Mesenteric fat pad (tissue), 1 donor: ENCODE measurements at regions not wholly inside any gene's neighbourhood (a gene's known extent, or its start where the extent isn't known, plus 50 kb on each side); places are given as distances from the start of the nearest gene placed in this dataset.

Experiments
- DNase-seq: peaks from one replicate; pipeline ENCODE4 v3.0.0-alpha.2; 2020; ENCODE audit warnings: low spot score
- donor health status: DM: yes; HTN: yes; CAD: no.

DNA sequence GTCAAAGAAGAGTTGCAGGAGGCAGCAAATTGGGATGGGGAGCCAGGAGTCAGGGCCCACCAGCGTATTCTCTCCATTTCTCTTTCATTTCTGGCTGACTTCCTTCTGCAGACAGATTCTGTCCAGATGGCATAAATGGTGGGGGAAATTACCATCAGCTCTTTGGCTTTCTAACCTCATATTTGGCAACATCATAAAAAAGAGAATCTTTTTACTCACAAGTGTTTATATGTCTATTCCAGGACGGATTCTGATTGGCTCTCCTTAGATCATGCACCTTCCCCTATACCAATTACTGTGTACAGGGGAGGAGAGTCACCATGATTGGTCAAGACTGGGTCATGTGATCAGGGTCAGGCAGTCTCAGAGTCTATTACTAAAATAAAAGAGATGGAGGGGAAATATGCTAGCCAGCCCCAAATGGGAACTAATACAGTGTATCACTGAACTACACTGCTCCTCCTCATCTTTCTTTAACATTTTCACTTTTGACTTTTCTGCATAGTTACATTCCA lies 537.1 kb upstream of the EEF2KMT start:
- no peak for DNase-seq

GRCh38 chr16:5633845-5634440 lies 536.3 kb upstream of the EEF2KMT start:
- DNase-seq, result no peak

- no peak for DNase-seq
These were observed 524.8 kb upstream of the EEF2KMT start for GRCh38 chr16:5622234-5622884.

GRCh38 chr16:5621826-5622225 lies 524.2 kb upstream of the EEF2KMT start:
- no peak for DNase-seq

GRCh38 chr16:5619304-5619703 lies 521.7 kb upstream of the EEF2KMT start:
- no peak for DNase-seq

- no peak for DNase-seq
These were observed 519.2 kb upstream of the EEF2KMT start for GRCh38 chr16:5616841-5617240.

- DNase-seq, result peak; percentile 89
These were observed 518.5 kb upstream of the EEF2KMT start for GRCh38 chr16:5615868-5616642.

- no peak for DNase-seq
These were observed 509.6 kb upstream of the EEF2KMT start for GRCh38 chr16:5607169-5607568.

GRCh38 chr16:5605404-5605803 lies 507.8 kb upstream of the EEF2KMT start:
- DNase-seq, result no peak

GRCh38 chr16:5604770-5605169 lies 507.2 kb upstream of the EEF2KMT start:
- no peak for DNase-seq

DNA sequence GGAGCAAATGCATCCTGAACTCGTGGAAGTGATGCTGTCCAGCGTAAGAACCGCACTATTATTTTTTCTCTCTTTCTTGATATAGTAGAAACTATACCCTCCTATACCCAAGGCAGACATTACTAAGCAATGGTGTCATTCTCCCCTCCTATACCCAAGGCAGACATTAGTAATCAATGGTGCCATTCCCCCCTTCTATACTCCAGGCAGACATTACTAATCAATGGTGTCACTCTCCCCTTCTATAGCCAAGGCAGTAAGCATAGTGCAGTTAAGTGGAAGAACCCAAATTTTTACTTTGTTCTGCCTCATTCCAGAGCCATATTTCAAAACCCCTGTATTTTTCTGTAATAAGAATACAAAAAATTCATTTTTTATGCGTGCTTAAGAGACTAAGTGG lies 506.2 kb upstream of the EEF2KMT start:
- DNase-seq, result no peak

DNA sequence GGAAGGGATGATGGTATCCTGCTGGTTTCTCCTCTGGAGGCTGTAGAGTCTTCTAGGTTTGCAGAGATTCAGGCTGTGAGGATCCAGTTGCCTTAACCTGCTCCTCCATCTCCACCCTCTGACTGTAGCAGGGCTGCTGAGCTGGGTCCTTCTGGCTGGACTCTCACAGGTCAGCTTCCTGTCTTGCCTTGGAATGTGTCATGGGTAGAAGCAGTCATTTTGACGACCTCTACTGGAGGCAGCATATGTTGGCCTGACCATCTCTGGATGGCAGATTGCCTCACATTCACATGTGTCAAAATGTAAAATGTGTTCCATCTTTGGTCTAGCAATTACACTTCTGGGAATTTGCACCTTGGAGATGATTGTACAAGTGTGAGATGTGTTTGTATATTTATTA lies 504.4 kb upstream of the EEF2KMT start:
- no peak for DNase-seq

DNA sequence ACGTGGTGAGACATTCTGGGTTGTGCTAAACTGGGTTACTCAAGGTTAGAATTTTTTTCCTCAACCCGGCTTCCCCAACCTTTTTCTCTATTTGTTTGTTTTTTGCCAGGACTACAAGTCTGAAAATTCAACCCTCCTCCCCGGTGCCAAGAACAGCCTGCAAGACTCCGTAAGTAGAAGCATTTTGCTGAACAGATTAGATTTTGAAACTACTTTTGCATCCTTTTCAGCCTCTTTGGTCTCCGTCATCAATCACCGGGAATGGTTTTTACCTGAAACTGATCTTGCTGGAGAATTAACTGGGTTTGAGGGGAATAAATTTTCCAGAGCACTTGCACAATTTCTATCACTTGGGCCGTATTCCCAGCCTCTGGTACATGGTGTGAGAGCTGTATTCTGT lies 501.2 kb upstream of the EEF2KMT start:
- DNase-seq, result no peak

DNA sequence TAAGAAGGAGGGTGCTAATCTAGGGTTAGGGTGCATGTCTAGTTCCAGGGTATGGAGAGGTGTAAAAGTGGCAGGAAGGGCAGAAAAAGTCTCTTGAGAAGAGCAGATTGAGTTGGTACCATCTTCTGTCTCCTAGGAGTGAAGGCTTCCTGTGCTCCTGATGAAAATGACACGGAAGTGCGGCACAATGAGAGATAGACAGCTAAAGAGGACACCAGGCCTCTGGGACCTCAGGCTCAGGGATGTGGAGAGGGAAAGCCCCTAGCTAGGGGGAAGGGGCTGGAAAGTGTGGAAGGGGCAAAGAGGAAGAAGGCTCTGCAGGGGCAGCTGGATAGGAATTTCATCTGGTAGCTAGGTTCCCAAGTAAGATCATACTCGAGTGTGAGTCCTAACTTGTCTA lies 498.3 kb upstream of the EEF2KMT start:
- DNase-seq, result no peak

- DNase-seq, result no peak
These were observed 492.8 kb upstream of the EEF2KMT start for GRCh38 chr16:5590416-5590815.

GRCh38 chr16:5589812-5590373 lies 492.3 kb upstream of the EEF2KMT start:
- DNase-seq, result no peak

DNA sequence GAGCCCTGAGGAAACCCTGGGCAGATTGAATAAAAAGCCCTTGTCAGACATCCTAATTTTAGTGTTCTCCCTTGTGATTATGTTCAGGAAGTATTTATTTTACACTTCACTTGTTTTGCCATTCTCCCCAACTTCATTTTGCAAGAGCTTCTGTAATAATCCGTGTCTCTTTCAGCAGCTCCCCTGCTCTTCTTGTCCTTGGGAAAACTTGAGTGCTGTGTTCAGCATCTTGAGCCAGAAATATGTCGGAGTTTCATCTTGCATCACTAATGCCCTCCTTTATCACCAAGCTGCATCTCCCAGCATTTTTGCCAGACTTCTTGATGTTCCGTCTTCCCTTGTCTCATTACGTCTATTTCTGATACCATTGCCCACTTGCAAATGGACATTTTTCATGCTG lies 486.5 kb upstream of the EEF2KMT start:
- DNase-seq, result no peak

- DNase-seq, result no peak
These were observed 484.9 kb upstream of the EEF2KMT start for GRCh38 chr16:5582529-5582928.

GRCh38 chr16:5581908-5582307 lies 484.3 kb upstream of the EEF2KMT start:
- DNase-seq, result no peak

- no peak for DNase-seq
These were observed 483.8 kb upstream of the EEF2KMT start for GRCh38 chr16:5581428-5581827.

DNA sequence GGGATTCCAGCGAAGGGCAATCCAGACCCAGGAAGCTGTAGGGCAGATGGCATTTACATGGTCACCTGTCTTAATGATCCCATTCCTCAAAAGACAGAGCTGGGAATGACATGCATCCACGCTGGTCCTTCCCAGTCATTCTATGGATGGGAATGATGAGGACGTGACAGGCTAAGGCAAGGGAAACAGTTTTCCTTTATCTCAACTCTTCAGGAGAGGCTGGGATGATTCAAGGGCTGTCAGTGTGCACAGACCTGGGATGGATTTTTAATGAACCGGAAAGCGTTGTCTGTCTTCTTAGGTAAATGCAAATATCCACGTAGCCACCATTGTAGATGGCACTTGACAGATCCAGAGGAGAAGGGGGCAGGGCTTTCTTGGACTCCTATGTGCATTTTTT lies 483.2 kb upstream of the EEF2KMT start:
- no peak for DNase-seq

DNA sequence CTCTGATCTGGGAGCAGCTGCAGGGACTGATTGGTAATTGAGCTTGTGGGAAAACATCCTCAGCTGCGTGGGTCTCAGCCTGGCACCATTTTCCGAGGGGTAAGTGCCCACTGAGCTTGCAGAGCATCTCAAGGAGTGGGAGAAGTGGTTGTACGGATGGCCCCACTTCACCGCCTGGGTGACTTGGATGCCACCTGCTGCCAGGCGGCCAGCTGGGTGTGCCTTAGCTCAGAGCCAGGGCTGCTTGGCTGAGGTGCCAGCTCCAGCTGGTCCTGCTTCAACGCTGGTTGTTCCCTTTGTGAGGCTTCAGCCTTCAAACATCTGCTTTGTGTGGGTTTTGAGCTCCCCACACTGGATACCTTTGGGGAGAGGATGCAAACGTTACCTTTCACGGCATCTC lies 482.7 kb upstream of the EEF2KMT start:
- DNase-seq, result no peak
